ENCODE measurements at regions not wholly inside any gene's neighbourhood (a gene's known extent, or its start where the extent isn't known, plus 50 kb on each side); places are given as distances from the start of the nearest gene placed in this dataset.

DNA sequence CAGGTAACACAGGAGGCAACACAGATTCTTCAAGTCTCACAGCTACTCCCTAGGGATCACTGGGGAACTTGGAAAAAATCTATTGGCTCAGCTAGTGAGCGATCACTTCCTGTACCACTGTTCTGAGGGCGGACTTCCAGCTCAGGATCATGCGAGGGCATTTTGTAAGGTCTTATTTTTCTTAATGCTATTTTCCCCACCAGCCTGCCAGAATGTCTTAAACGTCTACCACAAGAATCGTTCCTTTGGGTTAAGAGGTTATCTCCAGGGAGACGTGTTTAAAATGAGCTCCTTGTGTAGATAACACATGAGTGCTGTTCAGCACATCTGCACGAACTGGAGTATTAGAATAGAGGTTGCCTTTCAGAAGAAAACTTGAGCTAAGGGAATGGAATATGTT lies 162.6 kb downstream of the ETNK1 start:
- Histone ChIP-seq H3K27ac (ENCODE audit: low read depth) (no peak overlapping the region), H2AFZ (peak overlapping the region; percentile 24; the same call in 1 of the 2 replicates), H3K4me2 (no peak overlapping the region), H3K4me1 (ENCODE audit: insufficient read depth) (peaks cover 4% of the 10 kb centered on the region; the same call in 1 of the 2 replicates), H3K4me3 (no peak overlapping the region), H3K27me3 (ENCODE audit: insufficient read depth) (no peaks in the 10 kb centered on the region), H3K36me3 (ENCODE audit: insufficient read depth) (no peaks in the 10 kb centered on the region), H3K79me2 (replicated peaks; ENCODE audit: insufficient read depth) (no peaks in the 10 kb centered on the region), H3K9me2 (ENCODE audit: insufficient read depth) (peaks cover 4% of the 10 kb centered on the region; the same call in 1 of the 2 replicates), H3F3A (replicated peaks; ENCODE audit: low read depth) (no peaks in the 10 kb centered on the region), H4K20me1 (replicated peaks; ENCODE audit: insufficient read depth) (no peaks in the 10 kb centered on the region)
- peaks cover 3% of the 10 kb centered on the region for H3K27me3 Mint-ChIP-seq (ENCODE audit: insufficient read depth, low read depth, poor library complexity)
- H3K9me3 Mint-ChIP-seq = peaks cover 5% of the 10 kb centered on the region; the same call in 1 of the 3 replicates
- TF ChIP-seq EZH2phosphoT487 (IDR thresholded peaks at IDR 0.05; ENCODE audit: unreplicated experiment) (no peak), CREB1 (CRISPR knock-in tag; IDR thresholded peaks at IDR 0.05; ENCODE audit: low read depth) (no peak), ZNF114 (CRISPR knock-in tag; IDR thresholded peaks at IDR 0.05) (no peak), POLR2AphosphoS5 (IDR thresholded peaks at IDR 0.05; ENCODE audit: low read depth) (no peak), NANOG (IDR thresholded peaks at IDR 0.05; ENCODE audit: borderline replicate concordance) (no peak), JUNB (IDR thresholded peaks at IDR 0.05; ENCODE audit: unreplicated experiment) (no peak), STAT1 (IDR thresholded peaks at IDR 0.05; ENCODE audit: unreplicated experiment) (no peak), EZH2 (IDR thresholded peaks at IDR 0.05; ENCODE audit: low read depth, unreplicated experiment) (no peak), ZNF331 (CRISPR knock-in tag; IDR thresholded peaks at IDR 0.05; ENCODE audit: low read depth) (no peak)
- TF ChIP-seq, protein P1, sequence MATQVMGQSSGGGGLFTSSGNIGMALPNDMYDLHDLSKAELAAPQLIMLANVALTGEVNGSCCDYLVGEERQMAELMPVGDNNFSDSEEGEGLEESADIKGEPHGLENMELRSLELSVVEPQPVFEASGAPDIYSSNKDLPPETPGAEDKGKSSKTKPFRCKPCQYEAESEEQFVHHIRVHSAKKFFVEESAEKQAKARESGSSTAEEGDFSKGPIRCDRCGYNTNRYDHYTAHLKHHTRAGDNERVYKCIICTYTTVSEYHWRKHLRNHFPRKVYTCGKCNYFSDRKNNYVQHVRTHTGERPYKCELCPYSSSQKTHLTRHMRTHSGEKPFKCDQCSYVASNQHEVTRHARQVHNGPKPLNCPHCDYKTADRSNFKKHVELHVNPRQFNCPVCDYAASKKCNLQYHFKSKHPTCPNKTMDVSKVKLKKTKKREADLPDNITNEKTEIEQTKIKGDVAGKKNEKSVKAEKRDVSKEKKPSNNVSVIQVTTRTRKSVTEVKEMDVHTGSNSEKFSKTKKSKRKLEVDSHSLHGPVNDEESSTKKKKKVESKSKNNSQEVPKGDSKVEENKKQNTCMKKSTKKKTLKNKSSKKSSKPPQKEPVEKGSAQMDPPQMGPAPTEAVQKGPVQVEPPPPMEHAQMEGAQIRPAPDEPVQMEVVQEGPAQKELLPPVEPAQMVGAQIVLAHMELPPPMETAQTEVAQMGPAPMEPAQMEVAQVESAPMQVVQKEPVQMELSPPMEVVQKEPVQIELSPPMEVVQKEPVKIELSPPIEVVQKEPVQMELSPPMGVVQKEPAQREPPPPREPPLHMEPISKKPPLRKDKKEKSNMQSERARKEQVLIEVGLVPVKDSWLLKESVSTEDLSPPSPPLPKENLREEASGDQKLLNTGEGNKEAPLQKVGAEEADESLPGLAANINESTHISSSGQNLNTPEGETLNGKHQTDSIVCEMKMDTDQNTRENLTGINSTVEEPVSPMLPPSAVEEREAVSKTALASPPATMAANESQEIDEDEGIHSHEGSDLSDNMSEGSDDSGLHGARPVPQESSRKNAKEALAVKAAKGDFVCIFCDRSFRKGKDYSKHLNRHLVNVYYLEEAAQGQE (IDR thresholded peaks at IDR 0.05; ENCODE audit: unreplicated experiment) = no peak
- TF ChIP-seq, protein P2, sequence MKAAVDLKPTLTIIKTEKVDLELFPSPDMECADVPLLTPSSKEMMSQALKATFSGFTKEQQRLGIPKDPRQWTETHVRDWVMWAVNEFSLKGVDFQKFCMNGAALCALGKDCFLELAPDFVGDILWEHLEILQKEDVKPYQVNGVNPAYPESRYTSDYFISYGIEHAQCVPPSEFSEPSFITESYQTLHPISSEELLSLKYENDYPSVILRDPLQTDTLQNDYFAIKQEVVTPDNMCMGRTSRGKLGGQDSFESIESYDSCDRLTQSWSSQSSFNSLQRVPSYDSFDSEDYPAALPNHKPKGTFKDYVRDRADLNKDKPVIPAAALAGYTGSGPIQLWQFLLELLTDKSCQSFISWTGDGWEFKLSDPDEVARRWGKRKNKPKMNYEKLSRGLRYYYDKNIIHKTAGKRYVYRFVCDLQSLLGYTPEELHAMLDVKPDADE (IDR thresholded peaks at IDR 0.05) = no peak
- TF ChIP-seq, protein P3, sequence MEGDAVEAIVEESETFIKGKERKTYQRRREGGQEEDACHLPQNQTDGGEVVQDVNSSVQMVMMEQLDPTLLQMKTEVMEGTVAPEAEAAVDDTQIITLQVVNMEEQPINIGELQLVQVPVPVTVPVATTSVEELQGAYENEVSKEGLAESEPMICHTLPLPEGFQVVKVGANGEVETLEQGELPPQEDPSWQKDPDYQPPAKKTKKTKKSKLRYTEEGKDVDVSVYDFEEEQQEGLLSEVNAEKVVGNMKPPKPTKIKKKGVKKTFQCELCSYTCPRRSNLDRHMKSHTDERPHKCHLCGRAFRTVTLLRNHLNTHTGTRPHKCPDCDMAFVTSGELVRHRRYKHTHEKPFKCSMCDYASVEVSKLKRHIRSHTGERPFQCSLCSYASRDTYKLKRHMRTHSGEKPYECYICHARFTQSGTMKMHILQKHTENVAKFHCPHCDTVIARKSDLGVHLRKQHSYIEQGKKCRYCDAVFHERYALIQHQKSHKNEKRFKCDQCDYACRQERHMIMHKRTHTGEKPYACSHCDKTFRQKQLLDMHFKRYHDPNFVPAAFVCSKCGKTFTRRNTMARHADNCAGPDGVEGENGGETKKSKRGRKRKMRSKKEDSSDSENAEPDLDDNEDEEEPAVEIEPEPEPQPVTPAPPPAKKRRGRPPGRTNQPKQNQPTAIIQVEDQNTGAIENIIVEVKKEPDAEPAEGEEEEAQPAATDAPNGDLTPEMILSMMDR (conservative IDR thresholded peaks at IDR 0.05; ENCODE audit: low read depth in 2 of 2) = no peak
- TF ChIP-seq, protein P4, sequence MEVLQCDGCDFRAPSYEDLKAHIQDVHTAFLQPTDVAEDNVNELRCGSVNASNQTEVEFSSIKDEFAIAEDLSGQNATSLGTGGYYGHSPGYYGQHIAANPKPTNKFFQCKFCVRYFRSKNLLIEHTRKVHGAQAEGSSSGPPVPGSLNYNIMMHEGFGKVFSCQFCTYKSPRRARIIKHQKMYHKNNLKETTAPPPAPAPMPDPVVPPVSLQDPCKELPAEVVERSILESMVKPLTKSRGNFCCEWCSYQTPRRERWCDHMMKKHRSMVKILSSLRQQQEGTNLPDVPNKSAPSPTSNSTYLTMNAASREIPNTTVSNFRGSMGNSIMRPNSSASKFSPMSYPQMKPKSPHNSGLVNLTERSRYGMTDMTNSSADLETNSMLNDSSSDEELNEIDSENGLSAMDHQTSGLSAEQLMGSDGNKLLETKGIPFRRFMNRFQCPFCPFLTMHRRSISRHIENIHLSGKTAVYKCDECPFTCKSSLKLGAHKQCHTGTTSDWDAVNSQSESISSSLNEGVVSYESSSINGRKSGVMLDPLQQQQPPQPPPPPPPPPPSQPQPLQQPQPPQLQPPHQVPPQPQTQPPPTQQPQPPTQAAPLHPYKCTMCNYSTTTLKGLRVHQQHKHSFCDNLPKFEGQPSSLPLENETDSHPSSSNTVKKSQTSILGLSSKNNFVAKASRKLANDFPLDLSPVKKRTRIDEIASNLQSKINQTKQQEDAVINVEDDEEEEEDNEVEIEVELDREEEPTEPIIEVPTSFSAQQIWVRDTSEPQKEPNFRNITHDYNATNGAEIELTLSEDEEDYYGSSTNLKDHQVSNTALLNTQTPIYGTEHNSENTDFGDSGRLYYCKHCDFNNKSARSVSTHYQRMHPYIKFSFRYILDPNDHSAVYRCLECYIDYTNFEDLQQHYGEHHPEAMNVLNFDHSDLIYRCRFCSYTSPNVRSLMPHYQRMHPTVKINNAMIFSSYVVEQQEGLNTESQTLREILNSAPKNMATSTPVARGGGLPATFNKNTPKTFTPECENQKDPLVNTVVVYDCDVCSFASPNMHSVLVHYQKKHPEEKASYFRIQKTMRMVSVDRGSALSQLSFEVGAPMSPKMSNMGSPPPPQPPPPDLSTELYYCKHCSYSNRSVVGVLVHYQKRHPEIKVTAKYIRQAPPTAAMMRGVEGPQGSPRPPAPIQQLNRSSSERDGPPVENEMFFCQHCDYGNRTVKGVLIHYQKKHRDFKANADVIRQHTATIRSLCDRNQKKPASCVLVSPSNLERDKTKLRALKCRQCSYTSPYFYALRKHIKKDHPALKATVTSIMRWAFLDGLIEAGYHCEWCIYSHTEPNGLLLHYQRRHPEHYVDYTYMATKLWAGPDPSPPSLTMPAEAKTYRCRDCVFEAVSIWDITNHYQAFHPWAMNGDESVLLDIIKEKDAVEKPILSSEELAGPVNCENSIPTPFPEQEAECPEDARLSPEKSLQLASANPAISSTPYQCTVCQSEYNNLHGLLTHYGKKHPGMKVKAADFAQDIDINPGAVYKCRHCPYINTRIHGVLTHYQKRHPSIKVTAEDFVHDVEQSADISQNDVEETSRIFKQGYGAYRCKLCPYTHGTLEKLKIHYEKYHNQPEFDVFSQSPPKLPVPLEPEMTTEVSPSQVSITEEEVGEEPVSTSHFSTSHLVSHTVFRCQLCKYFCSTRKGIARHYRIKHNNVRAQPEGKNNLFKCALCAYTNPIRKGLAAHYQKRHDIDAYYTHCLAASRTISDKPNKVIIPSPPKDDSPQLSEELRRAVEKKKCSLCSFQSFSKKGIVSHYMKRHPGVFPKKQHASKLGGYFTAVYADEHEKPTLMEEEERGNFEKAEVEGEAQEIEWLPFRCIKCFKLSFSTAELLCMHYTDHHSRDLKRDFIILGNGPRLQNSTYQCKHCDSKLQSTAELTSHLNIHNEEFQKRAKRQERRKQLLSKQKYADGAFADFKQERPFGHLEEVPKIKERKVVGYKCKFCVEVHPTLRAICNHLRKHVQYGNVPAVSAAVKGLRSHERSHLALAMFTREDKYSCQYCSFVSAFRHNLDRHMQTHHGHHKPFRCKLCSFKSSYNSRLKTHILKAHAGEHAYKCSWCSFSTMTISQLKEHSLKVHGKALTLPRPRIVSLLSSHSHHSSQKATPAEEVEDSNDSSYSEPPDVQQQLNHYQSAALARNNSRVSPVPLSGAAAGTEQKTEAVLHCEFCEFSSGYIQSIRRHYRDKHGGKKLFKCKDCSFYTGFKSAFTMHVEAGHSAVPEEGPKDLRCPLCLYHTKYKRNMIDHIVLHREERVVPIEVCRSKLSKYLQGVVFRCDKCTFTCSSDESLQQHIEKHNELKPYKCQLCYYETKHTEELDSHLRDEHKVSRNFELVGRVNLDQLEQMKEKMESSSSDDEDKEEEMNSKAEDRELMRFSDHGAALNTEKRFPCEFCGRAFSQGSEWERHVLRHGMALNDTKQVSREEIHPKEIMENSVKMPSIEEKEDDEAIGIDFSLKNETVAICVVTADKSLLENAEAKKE (CRISPR knock-in tag; IDR thresholded peaks at IDR 0.05) = no peak
- no peaks in the 10 kb centered on the region for H3K36me3 Mint-ChIP-seq (ENCODE audit: low read depth)
- ATAC-seq (no peak), DNase-seq (ENCODE audit: low spot score) (no peak)
- peaks cover 7% of the 10 kb centered on the region for H3K4me1 Mint-ChIP-seq
- no peak overlapping the region for H3K27ac Mint-ChIP-seq
- no peak overlapping the region for H3K4me3 Mint-ChIP-seq

Measured in GM23338 (cell line).